ENCODE measurements at regions not wholly inside any gene's neighbourhood (a gene's known extent, or its start where the extent isn't known, plus 50 kb on each side); places are given as distances from the start of the nearest gene placed in this dataset.

DNA sequence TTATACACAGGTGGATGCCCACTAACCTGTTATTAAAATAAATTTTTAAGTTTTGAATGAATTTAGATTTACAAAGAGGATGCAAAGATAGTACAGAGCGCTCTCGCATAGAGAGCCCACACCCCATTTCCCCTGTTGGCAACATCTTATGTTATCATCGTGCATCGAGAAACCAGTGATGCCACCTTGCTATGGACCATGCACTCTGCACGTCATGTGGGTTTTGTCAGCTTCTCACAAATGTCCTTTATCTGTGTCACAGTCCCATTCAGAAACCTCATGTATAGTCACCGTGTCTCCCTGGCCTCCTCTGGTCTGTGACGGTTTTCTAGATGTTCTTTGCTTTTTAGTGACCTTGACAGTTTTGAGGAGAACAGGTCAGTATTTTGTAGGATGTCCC, 60.0 kb downstream of the ING1 start:
- TF ChIP-seq CTCF (IDR thresholded peaks at IDR 0.05 in 4 of 5, conservative IDR thresholded peaks at IDR 0.05 in 1 of 5), result no peak
- no peak for TF ChIP-seq POLR2A (IDR thresholded peaks at IDR 0.05)

All from gastrocnemius medialis (tissue), 4 donors.